Liver (tissue), 8 donors: ENCODE measurements at regions not wholly inside any gene's neighbourhood (a gene's known extent, or its start where the extent isn't known, plus 50 kb on each side); places are given as distances from the start of the nearest gene placed in this dataset.
A peak's percentile ranks its signal among the peaks of the same experiment; 100 is the strongest.

Experiments
- DNase-seq: peaks from one replicate; pipeline ENCODE4 v3.0.0-alpha.2; 2017; ENCODE audit warnings: low spot score
- H3K27ac ChIP-seq, 2 donors: one replicate each; pipeline ENCODE4 v1.7.0; 2013; ENCODE audit warnings: inconsistent platforms in 2 of 2, low read length in 2 of 2, control low read depth in 1 of 2, low read depth in 1 of 2, mild to moderate bottlenecking in 1 of 2
- H3K27me3 ChIP-seq, 4 donors: one replicate each; pipeline versions ENCODE4 v1.6.1 to v1.7.0; 2013; ENCODE audit warnings: low read length in 3 of 4, inconsistent platforms in 1 of 4, mild to moderate bottlenecking in 1 of 4, moderate library complexity in 1 of 4; ENCODE audit not compliant: control insufficient read depth in 4 of 4, insufficient read depth in 4 of 4
- H3K36me3 ChIP-seq, 4 donors: one replicate each; pipeline versions ENCODE4 v1.6.1 to v1.7.0; 2013; ENCODE audit warnings: low read length in 3 of 4, mild to moderate bottlenecking in 3 of 4, low read depth in 1 of 4, moderate library complexity in 1 of 4; ENCODE audit not compliant: control insufficient read depth in 4 of 4, insufficient read depth in 3 of 4
- H3K4me1 ChIP-seq, 4 donors: one replicate each; pipeline versions ENCODE4 v1.6.1 to v1.7.0; 2013; ENCODE audit warnings: low read length in 3 of 4, mild to moderate bottlenecking in 3 of 4, moderate library complexity in 1 of 4; ENCODE audit not compliant: control insufficient read depth in 4 of 4, insufficient read depth in 4 of 4
- H3K4me3 ChIP-seq, 3 donors: one replicate each; pipeline versions ENCODE4 v1.6.1 to v1.7.0; 2013; ENCODE audit warnings: low read length in 3 of 3, control low read depth in 1 of 3, low read depth in 1 of 3, mild to moderate bottlenecking in 1 of 3
- H3K9ac ChIP-seq, 2 donors: one replicate each; pipeline ENCODE4 v1.7.0; 2013; ENCODE audit warnings: low read length in 2 of 2, mild to moderate bottlenecking in 2 of 2, moderate library complexity in 2 of 2, control low read depth in 1 of 2, low read depth in 1 of 2
- H3K9me3 ChIP-seq, 4 donors: one replicate each; pipeline versions ENCODE4 v1.6.1 to v1.7.0; 2013; ENCODE audit warnings: low read length in 3 of 4; ENCODE audit not compliant: control insufficient read depth in 4 of 4
- CTCF ChIP-seq: fragments of 150-350 bp; IDR thresholded peaks from 2 replicates; pipeline ENCODE4 v1.5.1; 2017; ENCODE audit warnings: improper control_type of control experiment, low read depth, low read length; ENCODE audit not compliant: missing input control
- EGR1 ChIP-seq, 2 donors: IDR thresholded peaks; 2 replicates each; pipeline ENCODE4 v1.6.1; 2016 to 2018; ENCODE audit warnings: antibody characterized with exemption in 2 of 2, low read depth in 2 of 2
- FOXA1 ChIP-seq: IDR thresholded peaks from 2 replicates; pipeline ENCODE4 v1.6.1; 2016; ENCODE audit warnings: antibody characterized with exemption
- FOXA2 ChIP-seq: IDR thresholded peaks from 2 replicates; pipeline ENCODE4 v1.6.1; 2016; ENCODE audit warnings: antibody characterized with exemption
- HNF4A ChIP-seq, 2 donors: conservative IDR thresholded peaks; 2 replicates each; pipeline ENCODE4 v1.6.1; 2016; ENCODE audit warnings: antibody characterized with exemption in 2 of 2, mild to moderate bottlenecking in 2 of 2
- HNF4G ChIP-seq: IDR thresholded peaks from 2 replicates; pipeline ENCODE4 v1.6.1; 2016; ENCODE audit warnings: antibody characterized with exemption
- JUND ChIP-seq, 2 donors: IDR thresholded peaks; 2 replicates each; pipeline ENCODE4 v1.6.1; 2016; ENCODE audit warnings: antibody characterized with exemption in 2 of 2
- MAX ChIP-seq: IDR thresholded peaks from 2 replicates; pipeline ENCODE4 v1.6.1; 2016; ENCODE audit warnings: antibody characterized with exemption
- NR2F2 ChIP-seq: IDR thresholded peaks from 2 replicates; pipeline ENCODE4 v1.6.1; 2016; ENCODE audit warnings: antibody characterized with exemption
- RAD21 ChIP-seq, 2 donors: IDR thresholded peaks; 2 replicates each; pipeline ENCODE4 v1.6.1; 2016; ENCODE audit warnings: antibody characterized with exemption in 2 of 2, mild to moderate bottlenecking in 2 of 2
- RXRA ChIP-seq, 2 donors: IDR thresholded peaks; 2 replicates each; pipeline ENCODE4 v1.6.1; 2017 to 2018; ENCODE audit warnings: antibody characterized with exemption in 2 of 2, mild to moderate bottlenecking in 1 of 2
- TAF1 ChIP-seq: conservative IDR thresholded peaks from 2 replicates; pipeline ENCODE4 v1.6.1; 2016; ENCODE audit warnings: antibody characterized with exemption, mild to moderate bottlenecking
- YY1 ChIP-seq: IDR thresholded peaks from 2 replicates; pipeline ENCODE4 v1.6.1; 2016; ENCODE audit warnings: antibody characterized with exemption, mild to moderate bottlenecking
- ZBTB33 ChIP-seq: IDR thresholded peaks from 2 replicates; pipeline ENCODE4 v1.6.1; 2016; ENCODE audit warnings: antibody characterized with exemption
- WGBS: extraction: QIAGEN DNeasy Blood & Tissue Kit; methylation state at CpG from one replicate; pipeline ENCODE4 v1.1.7; 2013; 5-methylcytosine and 5-hydroxymethylcytosine counted together
- donor health status: healthy.
- donor health status: healthy.
- donor health status: healthy.
- donor health status: healthy.
- donor health status: healthy.

- Histone ChIP-seq H3K36me3 (no peaks in the 10 kb centered on the region), H3K9ac (no peak overlapping the region), H3K4me3 (no peak overlapping the region), H3K4me1 (peaks cover 0 to 4% (median 0%) of the 10 kb centered on the region in 4 donors), H3K27me3 (no peaks in the 10 kb centered on the region), H3K27ac (no peak overlapping the region), H3K9me3 (no peaks in the 10 kb centered on the region)
- DNase-seq, result no peak
- 32% methylated on average over 2 of the region's 2 CpGs for WGBS
- TF ChIP-seq CTCF, result peak; percentile 25
- TF ChIP-seq ZBTB33, result no peak
- TF ChIP-seq FOXA2, result no peak
- TF ChIP-seq MAX, result no peak
- peak; percentile 81 to 82 for TF ChIP-seq RAD21 (IDR thresholded peaks at IDR 0.05)
Observed at GRCh38 chr11:101323997-101324396, 194.4 kb upstream of the PGR start.

DNA sequence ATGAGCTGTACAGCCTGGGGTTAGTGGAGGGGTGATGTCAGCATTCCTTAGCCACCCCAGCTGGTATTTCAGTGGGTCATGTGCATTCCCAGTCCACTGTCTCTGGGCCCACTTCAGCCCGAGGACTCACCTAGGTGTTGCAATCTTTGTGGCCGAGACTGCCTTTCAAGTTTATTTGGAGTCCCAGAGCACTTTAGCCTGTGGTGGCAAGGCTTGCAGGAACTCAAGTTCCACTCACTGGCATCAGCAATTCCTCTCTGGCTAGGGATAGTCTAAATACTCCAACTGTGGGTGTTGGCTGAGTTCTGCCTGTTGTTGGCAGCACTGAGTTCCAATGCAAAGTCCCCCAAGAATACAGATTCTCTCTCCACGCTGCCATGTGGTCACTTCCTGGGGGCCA lies 191.6 kb upstream of the PGR start:
- TF ChIP-seq FOXA1 (no peak), EGR1 (IDR thresholded peaks at IDR 0.05; ENCODE audit: low read depth in 2 of 2) (no peak), HNF4G (no peak), ZBTB33 (no peak), YY1 (no peak), JUND (IDR thresholded peaks at IDR 0.05) (no peak), CTCF (no peak), NR2F2 (no peak), HNF4A (conservative IDR thresholded peaks at IDR 0.05) (no peak), FOXA2 (no peak), RXRA (IDR thresholded peaks at IDR 0.05) (no peak), TAF1 (no peak)
- Histone ChIP-seq H3K27me3 (no peaks in the 10 kb centered on the region), H3K4me3 (no peak overlapping the region), H3K9me3 (no peaks in the 10 kb centered on the region), H3K36me3 (no peaks in the 10 kb centered on the region), H3K4me1 (no peaks in the 10 kb centered on the region), H3K9ac (no peak overlapping the region), H3K27ac (no peak overlapping the region)
- 90% methylated on average over 3 of the region's 3 CpGs for WGBS
- DNase-seq, result no peak
